ENCODE measurements at regions not wholly inside any gene's neighbourhood (a gene's known extent, or its start where the extent isn't known, plus 50 kb on each side); places are given as distances from the start of the nearest gene placed in this dataset.

DNA sequence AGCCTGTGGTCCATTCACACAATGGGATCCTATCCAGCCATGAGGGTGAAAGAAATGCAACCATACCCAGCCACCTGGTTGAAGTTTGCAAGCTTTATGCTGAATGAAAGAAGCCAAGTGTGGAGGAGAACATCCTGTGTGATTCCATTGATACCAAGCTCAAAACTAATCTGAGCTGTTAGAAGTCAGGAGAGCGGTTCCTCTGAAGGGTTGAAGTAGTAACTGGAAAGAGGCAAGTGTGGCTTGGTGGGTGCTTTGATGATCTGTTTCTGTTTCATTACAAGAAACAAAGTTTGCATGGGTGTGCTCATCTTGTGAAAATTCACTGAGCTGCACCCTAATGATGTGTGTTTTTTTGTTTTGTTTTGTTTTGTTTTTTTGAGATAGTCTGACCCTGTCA, 99.4 kb downstream of the SALL1 start:
- DNase-seq (ENCODE audit: low spot score in 2 of 2), result peak in 1 of 2 donors; percentile 12
- H3K4me3 ChIP-seq (ENCODE audit: low read depth, poor library complexity, severe bottlenecking), result no peak overlapping the region
- intact Hi-C loops (cut with DNase I; ENCODE audit: low total_unique reads), result no loop called here
- WGBS, 2 donors, result 85 to 92% methylated on average over 1 of the region's 1 CpG
- TF ChIP-seq, protein P1, sequence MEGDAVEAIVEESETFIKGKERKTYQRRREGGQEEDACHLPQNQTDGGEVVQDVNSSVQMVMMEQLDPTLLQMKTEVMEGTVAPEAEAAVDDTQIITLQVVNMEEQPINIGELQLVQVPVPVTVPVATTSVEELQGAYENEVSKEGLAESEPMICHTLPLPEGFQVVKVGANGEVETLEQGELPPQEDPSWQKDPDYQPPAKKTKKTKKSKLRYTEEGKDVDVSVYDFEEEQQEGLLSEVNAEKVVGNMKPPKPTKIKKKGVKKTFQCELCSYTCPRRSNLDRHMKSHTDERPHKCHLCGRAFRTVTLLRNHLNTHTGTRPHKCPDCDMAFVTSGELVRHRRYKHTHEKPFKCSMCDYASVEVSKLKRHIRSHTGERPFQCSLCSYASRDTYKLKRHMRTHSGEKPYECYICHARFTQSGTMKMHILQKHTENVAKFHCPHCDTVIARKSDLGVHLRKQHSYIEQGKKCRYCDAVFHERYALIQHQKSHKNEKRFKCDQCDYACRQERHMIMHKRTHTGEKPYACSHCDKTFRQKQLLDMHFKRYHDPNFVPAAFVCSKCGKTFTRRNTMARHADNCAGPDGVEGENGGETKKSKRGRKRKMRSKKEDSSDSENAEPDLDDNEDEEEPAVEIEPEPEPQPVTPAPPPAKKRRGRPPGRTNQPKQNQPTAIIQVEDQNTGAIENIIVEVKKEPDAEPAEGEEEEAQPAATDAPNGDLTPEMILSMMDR (IDR thresholded peaks at IDR 0.05), result no peak
- TF ChIP-seq POLR2A (IDR thresholded peaks at IDR 0.05), result no peak

DNA sequence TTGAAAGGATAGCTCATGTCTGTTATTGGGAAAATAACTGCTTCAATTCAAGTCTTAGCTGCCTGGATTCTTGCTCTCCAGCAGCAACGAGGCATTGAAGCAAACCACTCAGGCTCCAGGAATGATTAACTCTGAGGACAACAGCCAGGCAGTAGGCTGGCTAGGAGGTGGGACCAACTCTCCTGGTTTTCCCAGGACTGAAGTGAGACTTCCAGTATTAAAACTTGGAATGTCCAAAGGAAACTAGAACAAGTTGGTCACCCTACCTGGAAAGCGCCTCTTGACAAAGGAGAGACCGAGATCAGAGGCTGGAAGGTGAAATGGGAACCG, 100.7 kb downstream of the SALL1 start:
- TF ChIP-seq POLR2A (IDR thresholded peaks at IDR 0.05), result no peak
- TF ChIP-seq, protein P1 (IDR thresholded peaks at IDR 0.05), result no peak
- no peak for DNase-seq (ENCODE audit: low spot score in 2 of 2)
- intact Hi-C loops (cut with DNase I; ENCODE audit: low total_unique reads), result no loop called here
- 65 to 71% methylated on average over 4 of the region's 4 CpGs for WGBS, 2 donors
- no peak overlapping the region for H3K4me3 ChIP-seq (ENCODE audit: low read depth, poor library complexity, severe bottlenecking)

DNA sequence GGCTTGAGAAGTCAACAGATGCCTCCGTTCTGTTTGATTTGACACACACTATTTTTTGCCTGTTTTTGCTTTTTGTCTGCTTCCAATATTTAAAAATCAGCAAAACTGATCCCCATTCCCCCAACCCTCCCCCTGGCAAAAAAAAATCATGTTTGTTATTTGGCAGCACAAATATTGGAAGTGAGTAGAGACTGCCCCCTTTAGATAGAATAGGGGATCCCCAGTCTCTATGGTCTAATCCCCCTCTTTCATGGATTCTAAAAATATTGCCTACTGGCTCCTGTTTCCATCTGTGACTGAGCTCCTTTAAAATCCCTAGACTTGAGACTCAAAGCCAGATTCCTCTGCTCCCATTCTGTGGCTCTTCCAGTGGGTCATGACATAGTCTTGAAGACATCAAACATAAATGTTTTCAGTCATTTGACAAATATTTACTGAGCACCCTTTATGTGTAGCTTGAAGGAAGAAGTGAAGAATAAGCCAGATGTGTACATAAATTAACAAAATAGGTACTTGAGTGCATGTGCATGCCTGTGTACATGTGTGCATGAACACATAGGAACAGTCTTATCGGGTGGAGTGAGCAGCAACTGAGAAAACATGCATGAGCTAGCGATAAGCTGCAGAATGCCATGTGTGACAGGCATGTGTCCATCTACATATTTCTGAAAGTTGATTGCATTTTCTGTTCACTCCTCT, 101.2 kb downstream of the SALL1 start:
- intact Hi-C loops (cut with DNase I; ENCODE audit: low total_unique reads), result no loop called here
- no peak overlapping the region for H3K4me3 ChIP-seq (ENCODE audit: low read depth, poor library complexity, severe bottlenecking)
- 80 to 82% methylated on average over 3 of the region's 3 CpGs for WGBS, 2 donors
- TF ChIP-seq, protein P1 (IDR thresholded peaks at IDR 0.05), result no peak
- TF ChIP-seq POLR2A (IDR thresholded peaks at IDR 0.05), result no peak
- peak in 1 of 2 donors; percentile 8 for DNase-seq (ENCODE audit: low spot score in 2 of 2)

DNA sequence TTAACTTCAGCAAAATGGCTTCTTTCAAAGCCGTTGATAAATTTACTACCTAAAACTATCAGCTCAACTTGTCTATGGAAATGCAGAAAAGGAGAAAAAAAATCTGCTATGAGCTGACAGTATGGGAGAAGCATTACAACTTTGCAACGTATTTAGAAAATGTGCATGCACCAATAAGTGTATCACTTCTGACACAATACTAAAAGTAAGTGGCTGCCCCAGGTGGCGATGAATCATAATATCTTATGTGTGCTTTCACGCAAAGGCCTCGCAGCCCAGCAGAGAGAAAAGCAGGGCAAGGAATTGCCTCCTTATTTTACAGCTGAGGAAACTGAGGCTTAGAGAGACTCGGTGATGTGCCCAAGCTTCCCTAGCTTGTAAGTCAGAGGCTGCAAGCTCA, 101.8 kb downstream of the SALL1 start:
- intact Hi-C loops (cut with DNase I; ENCODE audit: low total_unique reads), result no loop called here
- H3K4me3 ChIP-seq (ENCODE audit: low read depth, poor library complexity, severe bottlenecking), result no peak overlapping the region
- DNase-seq (ENCODE audit: low spot score in 2 of 2), result peak in 1 of 2 donors; percentile 50
- 80 to 84% methylated on average over 6 of the region's 6 CpGs for WGBS, 2 donors
- TF ChIP-seq, protein P1 (IDR thresholded peaks at IDR 0.05), result no peak
- no peak for TF ChIP-seq POLR2A (IDR thresholded peaks at IDR 0.05)

DNA sequence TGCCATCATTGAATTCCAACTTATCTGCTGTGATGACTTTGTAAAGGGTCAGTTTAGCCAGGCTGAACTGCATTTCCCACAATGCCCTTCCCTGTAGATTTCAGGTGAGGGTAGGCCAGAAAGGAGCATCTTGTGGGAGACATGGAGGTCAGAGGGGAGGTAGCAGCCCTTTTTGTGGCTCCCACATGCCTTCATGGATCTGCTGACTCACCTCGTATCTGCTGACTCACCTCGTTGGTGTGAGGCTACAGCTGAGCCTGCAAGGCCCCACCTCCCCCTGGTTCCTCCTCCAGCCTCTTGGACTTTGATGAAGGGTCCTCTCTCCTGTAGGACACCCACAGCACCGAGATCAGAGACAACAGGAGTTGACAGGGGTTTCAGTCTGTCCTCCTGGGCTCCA, 102.5 kb downstream of the SALL1 start:
- peak in 1 of 2 donors; percentile 25 for DNase-seq (ENCODE audit: low spot score in 2 of 2)
- 56 to 71% methylated on average over 3 of the region's 3 CpGs for WGBS, 2 donors
- TF ChIP-seq POLR2A (IDR thresholded peaks at IDR 0.05), result no peak
- TF ChIP-seq, protein P1 (IDR thresholded peaks at IDR 0.05), result no peak
- intact Hi-C loops (cut with DNase I; ENCODE audit: low total_unique reads), result no loop called here
- H3K4me3 ChIP-seq (ENCODE audit: low read depth, poor library complexity, severe bottlenecking), result no peak overlapping the region

DNA sequence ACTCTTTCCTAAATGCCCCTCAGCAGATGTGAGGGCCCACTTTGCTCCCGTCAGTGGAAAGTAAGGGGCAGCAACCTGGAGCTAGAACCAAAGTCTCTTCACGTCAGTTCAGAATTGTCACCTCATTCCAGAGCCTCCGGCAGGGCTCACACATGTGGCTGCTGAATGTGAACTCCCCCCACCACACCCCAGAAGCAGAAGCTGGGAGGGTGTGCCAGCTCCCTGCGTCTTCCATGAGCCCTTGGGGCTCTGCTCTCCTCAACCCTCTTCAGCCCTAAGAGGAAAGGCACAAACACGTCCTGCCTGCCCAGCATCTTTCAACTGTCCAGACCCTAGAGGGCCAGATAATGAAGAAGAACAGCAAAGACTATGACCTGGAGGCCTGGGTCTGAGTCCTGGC, 105.3 kb downstream of the SALL1 start:
- intact Hi-C loops (cut with DNase I; ENCODE audit: low total_unique reads), result no loop called here
- no peak overlapping the region for H3K4me3 ChIP-seq (ENCODE audit: low read depth, poor library complexity, severe bottlenecking)
- no peak for TF ChIP-seq POLR2A (IDR thresholded peaks at IDR 0.05)
- TF ChIP-seq, protein P1 (IDR thresholded peaks at IDR 0.05), result no peak
- 75 to 78% methylated on average over 5 of the region's 5 CpGs for WGBS, 2 donors
- peak in 1 of 2 donors; percentile 53 for DNase-seq (ENCODE audit: low spot score in 2 of 2)
